Astrocyte of the spinal cord (primary cell): ENCODE measurements at regions not wholly inside any gene's neighbourhood (a gene's known extent, or its start where the extent isn't known, plus 50 kb on each side); places are given as distances from the start of the nearest gene placed in this dataset.

Experiments used
- DNase-seq: peaks from one replicate; pipeline ENCODE4 v3.0.0; 2011; ENCODE audit warnings: low read depth, low spot score
- H3K4me3 ChIP-seq: 2 replicates; pipeline ENCODE4 v1.5.1; 2011; ENCODE audit warnings: low read depth, mild to moderate bottlenecking, low read length, moderate library complexity
- in situ Hi-C: cut with HindIII; loops from 2 replicates; pipeline ENCODE4 v1.10.0; 2017; ENCODE audit warnings: low sequenced_read_pairs
- TF ChIP-seq, protein P1 (sequence below): IDR thresholded peaks from 2 replicates; pipeline ENCODE4 v1.5.1; 2012; ENCODE audit warnings: low read depth, mild to moderate bottlenecking, low read length, inconsistent platforms

DNA sequence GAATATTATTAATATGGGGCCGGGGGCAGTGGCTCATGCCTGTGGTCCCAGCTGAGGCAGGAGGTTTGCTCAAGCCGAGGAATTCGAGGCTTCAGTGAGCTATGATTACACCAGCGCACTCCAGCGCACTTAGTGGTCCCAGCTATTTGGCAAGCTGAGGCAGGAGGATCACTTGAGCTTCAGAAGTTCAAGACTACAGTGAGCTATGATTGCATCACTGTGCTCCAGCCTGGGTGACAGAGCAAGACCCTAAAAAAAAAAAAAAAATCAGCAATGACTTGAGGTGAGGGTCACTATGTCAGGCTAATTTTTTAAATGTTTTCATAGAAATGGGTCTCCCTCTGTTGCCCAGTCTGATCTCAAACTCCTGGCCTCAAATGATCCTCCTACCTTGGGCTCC lies 243.4 kb downstream of the RBM19 start:
- TF ChIP-seq, protein P1, sequence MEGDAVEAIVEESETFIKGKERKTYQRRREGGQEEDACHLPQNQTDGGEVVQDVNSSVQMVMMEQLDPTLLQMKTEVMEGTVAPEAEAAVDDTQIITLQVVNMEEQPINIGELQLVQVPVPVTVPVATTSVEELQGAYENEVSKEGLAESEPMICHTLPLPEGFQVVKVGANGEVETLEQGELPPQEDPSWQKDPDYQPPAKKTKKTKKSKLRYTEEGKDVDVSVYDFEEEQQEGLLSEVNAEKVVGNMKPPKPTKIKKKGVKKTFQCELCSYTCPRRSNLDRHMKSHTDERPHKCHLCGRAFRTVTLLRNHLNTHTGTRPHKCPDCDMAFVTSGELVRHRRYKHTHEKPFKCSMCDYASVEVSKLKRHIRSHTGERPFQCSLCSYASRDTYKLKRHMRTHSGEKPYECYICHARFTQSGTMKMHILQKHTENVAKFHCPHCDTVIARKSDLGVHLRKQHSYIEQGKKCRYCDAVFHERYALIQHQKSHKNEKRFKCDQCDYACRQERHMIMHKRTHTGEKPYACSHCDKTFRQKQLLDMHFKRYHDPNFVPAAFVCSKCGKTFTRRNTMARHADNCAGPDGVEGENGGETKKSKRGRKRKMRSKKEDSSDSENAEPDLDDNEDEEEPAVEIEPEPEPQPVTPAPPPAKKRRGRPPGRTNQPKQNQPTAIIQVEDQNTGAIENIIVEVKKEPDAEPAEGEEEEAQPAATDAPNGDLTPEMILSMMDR = no peak
- H3K4me3 ChIP-seq = no peak overlapping the region
- DNase-seq = no peak
- in situ Hi-C loops = no loop called here

DNA sequence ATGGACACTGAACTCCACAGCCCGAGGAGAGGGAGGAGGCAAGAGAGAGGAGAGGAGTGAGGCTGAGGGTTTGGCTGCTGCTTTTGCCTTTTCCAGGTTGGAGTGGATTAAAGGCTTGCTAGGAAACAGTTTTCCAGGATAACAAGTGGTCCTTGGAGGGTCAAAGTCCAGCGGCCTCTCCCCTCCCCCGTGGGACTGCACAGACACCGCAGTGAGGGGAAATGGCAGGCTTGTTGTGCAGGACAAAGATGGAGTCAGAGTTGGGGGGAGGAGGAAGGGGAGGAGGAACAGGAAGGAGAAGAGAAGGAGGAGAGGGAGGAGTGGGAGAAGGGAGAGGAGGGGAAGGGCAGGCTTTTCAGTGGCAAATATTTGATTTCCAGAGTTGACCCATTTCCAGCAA lies 245.5 kb downstream of the RBM19 start:
- in situ Hi-C loops = no loop called here

DNA sequence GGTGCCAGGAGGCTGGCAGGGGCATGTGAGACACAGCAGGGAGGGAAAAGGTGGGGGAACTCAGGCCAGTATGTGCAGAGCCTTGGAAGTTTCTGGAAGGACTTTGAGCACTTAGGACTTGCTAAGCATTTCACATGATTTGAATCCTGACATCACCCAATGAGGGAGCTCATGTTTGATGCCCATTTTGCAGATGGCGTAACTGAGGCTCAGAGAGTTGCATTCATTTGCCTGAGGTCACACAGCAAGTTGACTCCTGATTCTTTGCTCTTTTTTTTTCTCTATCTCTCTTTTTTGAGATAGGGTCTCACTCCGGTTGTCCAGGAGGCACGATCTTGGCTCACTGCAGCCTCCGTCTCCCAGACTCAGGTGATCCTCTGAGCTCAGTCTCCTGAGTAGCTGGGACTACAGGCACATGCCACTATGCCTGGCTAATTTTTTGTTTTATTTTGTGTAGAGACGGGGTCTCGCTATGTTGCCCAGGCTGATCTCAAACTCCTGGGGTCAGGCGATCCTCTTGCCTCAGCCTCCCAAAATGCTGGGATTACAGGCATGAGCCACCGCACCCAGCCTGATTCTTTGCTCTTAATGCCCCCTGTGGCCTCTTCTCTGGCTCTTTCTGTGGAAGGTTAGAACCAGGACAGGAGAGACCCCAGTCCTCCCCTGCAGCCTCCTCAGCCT lies 246.1 kb downstream of the RBM19 start:
- no peak for DNase-seq
- TF ChIP-seq, protein P1 = no peak
- in situ Hi-C loops = no loop called here
- H3K4me3 ChIP-seq = no peak overlapping the region

More for the DNA sequence above, 245.5 kb downstream of the RBM19 start:
- no peak overlapping the region for H3K4me3 ChIP-seq
- TF ChIP-seq, protein P1 = no peak
- DNase-seq = no peak

GRCh38 chr12:113713156-113713555 lies 241.5 kb upstream of the LHX5 start:
- DNase-seq = no peak
- no peak overlapping the region for H3K4me3 ChIP-seq
- in situ Hi-C loops = no loop called here
- TF ChIP-seq, protein P1 = no peak

GRCh38 chr12:113712481-113712880 lies 240.8 kb upstream of the LHX5 start:
- TF ChIP-seq, protein P1 = no peak

DNA sequence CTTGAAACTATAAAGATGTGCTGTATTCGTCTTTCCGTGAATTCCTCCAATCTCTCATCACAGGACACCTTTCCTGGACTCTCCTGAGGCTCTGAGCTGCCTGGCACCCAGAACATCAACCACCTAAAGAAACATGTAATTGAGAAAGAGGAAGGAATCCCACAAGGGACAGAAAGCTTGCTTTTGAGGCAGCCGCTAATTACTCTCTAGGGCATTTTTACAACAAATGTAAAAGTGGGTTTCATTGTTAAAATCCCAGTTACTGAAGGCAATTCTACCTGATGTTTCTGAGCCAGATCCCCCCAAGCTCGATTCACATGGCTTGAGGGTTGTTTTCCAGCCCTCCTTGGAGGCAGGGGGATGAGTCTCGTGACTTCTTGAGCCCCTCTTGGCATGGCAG lies 238.5 kb upstream of the LHX5 start:
- no peak overlapping the region for H3K4me3 ChIP-seq
- in situ Hi-C loops = no loop called here
- DNase-seq = no peak
- TF ChIP-seq, protein P1 = no peak

More at GRCh38 chr12:113712481-113712880, 240.8 kb upstream of the LHX5 start:
- H3K4me3 ChIP-seq = no peak overlapping the region
- no peak for DNase-seq
- in situ Hi-C loops = no loop called here
